ENCODE measurements at regions not wholly inside any gene's neighbourhood (a gene's known extent, or its start where the extent isn't known, plus 50 kb on each side); places are given as distances from the start of the nearest gene placed in this dataset.

DNA sequence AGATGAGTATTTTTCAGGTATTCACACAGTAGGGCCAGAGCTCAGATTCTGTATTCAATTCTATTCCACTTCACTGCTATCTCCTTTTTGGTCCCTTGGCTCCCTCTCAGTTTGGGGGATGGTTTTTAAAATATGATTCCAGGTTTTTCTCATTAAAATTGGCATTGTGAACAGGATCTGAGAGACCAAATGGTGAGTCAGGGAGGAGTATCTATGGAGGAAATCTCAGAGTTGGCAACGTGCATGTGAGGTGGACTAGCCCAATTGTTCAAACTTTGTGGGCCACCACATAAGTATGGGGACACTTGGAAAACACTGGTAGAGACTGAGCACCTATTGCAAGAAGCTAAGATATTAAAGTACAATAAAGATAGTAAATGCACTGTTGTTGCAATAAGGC lies 53.9 kb upstream of the TTC14 start:
- Histone ChIP-seq H3K36me3 (ENCODE audit: insufficient read depth) (no peaks in the 10 kb centered on the region), H4K20me1 (replicated peaks; ENCODE audit: insufficient read depth) (no peaks in the 10 kb centered on the region), H3K4me3 (no peak overlapping the region), H3K27me3 (ENCODE audit: insufficient read depth) (no peaks in the 10 kb centered on the region), H3K9me2 (ENCODE audit: insufficient read depth) (no peaks in the 10 kb centered on the region), H3K4me1 (ENCODE audit: insufficient read depth) (no peaks in the 10 kb centered on the region), H3K4me2 (no peak overlapping the region), H2AFZ (no peak overlapping the region), H3K27ac (ENCODE audit: low read depth) (no peak overlapping the region), H3K79me2 (replicated peaks; ENCODE audit: insufficient read depth) (no peaks in the 10 kb centered on the region), H3F3A (replicated peaks; ENCODE audit: low read depth) (no peaks in the 10 kb centered on the region)
- Mint-ChIP-seq H3K9me3 (no peaks in the 10 kb centered on the region), H3K4me3 (no peak overlapping the region), H3K4me1 (no peaks in the 10 kb centered on the region), H3K27me3 (ENCODE audit: insufficient read depth, low read depth, poor library complexity) (no peaks in the 10 kb centered on the region), H3K36me3 (ENCODE audit: low read depth) (no peaks in the 10 kb centered on the region), H3K27ac (no peak overlapping the region)
- no peak for DNase-seq (ENCODE audit: low spot score)
- ATAC-seq = no peak
- no peak for TF ChIP-seq ETS1 (IDR thresholded peaks at IDR 0.05)
- TF ChIP-seq CREB1 (CRISPR knock-in tag; IDR thresholded peaks at IDR 0.05; ENCODE audit: low read depth) = no peak
- no peak for TF ChIP-seq JUNB (IDR thresholded peaks at IDR 0.05; ENCODE audit: unreplicated experiment)
- TF ChIP-seq, protein P1, sequence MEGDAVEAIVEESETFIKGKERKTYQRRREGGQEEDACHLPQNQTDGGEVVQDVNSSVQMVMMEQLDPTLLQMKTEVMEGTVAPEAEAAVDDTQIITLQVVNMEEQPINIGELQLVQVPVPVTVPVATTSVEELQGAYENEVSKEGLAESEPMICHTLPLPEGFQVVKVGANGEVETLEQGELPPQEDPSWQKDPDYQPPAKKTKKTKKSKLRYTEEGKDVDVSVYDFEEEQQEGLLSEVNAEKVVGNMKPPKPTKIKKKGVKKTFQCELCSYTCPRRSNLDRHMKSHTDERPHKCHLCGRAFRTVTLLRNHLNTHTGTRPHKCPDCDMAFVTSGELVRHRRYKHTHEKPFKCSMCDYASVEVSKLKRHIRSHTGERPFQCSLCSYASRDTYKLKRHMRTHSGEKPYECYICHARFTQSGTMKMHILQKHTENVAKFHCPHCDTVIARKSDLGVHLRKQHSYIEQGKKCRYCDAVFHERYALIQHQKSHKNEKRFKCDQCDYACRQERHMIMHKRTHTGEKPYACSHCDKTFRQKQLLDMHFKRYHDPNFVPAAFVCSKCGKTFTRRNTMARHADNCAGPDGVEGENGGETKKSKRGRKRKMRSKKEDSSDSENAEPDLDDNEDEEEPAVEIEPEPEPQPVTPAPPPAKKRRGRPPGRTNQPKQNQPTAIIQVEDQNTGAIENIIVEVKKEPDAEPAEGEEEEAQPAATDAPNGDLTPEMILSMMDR (conservative IDR thresholded peaks at IDR 0.05; ENCODE audit: low read depth in 2 of 2) = no peak
- TF ChIP-seq, protein P2, sequence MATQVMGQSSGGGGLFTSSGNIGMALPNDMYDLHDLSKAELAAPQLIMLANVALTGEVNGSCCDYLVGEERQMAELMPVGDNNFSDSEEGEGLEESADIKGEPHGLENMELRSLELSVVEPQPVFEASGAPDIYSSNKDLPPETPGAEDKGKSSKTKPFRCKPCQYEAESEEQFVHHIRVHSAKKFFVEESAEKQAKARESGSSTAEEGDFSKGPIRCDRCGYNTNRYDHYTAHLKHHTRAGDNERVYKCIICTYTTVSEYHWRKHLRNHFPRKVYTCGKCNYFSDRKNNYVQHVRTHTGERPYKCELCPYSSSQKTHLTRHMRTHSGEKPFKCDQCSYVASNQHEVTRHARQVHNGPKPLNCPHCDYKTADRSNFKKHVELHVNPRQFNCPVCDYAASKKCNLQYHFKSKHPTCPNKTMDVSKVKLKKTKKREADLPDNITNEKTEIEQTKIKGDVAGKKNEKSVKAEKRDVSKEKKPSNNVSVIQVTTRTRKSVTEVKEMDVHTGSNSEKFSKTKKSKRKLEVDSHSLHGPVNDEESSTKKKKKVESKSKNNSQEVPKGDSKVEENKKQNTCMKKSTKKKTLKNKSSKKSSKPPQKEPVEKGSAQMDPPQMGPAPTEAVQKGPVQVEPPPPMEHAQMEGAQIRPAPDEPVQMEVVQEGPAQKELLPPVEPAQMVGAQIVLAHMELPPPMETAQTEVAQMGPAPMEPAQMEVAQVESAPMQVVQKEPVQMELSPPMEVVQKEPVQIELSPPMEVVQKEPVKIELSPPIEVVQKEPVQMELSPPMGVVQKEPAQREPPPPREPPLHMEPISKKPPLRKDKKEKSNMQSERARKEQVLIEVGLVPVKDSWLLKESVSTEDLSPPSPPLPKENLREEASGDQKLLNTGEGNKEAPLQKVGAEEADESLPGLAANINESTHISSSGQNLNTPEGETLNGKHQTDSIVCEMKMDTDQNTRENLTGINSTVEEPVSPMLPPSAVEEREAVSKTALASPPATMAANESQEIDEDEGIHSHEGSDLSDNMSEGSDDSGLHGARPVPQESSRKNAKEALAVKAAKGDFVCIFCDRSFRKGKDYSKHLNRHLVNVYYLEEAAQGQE (IDR thresholded peaks at IDR 0.05; ENCODE audit: unreplicated experiment) = no peak
- no peak for TF ChIP-seq EZH2 (IDR thresholded peaks at IDR 0.05; ENCODE audit: low read depth, unreplicated experiment)
- TF ChIP-seq STAT1 (IDR thresholded peaks at IDR 0.05; ENCODE audit: unreplicated experiment) = no peak
- TF ChIP-seq NANOG (IDR thresholded peaks at IDR 0.05; ENCODE audit: borderline replicate concordance) = no peak
- TF ChIP-seq, protein P3, sequence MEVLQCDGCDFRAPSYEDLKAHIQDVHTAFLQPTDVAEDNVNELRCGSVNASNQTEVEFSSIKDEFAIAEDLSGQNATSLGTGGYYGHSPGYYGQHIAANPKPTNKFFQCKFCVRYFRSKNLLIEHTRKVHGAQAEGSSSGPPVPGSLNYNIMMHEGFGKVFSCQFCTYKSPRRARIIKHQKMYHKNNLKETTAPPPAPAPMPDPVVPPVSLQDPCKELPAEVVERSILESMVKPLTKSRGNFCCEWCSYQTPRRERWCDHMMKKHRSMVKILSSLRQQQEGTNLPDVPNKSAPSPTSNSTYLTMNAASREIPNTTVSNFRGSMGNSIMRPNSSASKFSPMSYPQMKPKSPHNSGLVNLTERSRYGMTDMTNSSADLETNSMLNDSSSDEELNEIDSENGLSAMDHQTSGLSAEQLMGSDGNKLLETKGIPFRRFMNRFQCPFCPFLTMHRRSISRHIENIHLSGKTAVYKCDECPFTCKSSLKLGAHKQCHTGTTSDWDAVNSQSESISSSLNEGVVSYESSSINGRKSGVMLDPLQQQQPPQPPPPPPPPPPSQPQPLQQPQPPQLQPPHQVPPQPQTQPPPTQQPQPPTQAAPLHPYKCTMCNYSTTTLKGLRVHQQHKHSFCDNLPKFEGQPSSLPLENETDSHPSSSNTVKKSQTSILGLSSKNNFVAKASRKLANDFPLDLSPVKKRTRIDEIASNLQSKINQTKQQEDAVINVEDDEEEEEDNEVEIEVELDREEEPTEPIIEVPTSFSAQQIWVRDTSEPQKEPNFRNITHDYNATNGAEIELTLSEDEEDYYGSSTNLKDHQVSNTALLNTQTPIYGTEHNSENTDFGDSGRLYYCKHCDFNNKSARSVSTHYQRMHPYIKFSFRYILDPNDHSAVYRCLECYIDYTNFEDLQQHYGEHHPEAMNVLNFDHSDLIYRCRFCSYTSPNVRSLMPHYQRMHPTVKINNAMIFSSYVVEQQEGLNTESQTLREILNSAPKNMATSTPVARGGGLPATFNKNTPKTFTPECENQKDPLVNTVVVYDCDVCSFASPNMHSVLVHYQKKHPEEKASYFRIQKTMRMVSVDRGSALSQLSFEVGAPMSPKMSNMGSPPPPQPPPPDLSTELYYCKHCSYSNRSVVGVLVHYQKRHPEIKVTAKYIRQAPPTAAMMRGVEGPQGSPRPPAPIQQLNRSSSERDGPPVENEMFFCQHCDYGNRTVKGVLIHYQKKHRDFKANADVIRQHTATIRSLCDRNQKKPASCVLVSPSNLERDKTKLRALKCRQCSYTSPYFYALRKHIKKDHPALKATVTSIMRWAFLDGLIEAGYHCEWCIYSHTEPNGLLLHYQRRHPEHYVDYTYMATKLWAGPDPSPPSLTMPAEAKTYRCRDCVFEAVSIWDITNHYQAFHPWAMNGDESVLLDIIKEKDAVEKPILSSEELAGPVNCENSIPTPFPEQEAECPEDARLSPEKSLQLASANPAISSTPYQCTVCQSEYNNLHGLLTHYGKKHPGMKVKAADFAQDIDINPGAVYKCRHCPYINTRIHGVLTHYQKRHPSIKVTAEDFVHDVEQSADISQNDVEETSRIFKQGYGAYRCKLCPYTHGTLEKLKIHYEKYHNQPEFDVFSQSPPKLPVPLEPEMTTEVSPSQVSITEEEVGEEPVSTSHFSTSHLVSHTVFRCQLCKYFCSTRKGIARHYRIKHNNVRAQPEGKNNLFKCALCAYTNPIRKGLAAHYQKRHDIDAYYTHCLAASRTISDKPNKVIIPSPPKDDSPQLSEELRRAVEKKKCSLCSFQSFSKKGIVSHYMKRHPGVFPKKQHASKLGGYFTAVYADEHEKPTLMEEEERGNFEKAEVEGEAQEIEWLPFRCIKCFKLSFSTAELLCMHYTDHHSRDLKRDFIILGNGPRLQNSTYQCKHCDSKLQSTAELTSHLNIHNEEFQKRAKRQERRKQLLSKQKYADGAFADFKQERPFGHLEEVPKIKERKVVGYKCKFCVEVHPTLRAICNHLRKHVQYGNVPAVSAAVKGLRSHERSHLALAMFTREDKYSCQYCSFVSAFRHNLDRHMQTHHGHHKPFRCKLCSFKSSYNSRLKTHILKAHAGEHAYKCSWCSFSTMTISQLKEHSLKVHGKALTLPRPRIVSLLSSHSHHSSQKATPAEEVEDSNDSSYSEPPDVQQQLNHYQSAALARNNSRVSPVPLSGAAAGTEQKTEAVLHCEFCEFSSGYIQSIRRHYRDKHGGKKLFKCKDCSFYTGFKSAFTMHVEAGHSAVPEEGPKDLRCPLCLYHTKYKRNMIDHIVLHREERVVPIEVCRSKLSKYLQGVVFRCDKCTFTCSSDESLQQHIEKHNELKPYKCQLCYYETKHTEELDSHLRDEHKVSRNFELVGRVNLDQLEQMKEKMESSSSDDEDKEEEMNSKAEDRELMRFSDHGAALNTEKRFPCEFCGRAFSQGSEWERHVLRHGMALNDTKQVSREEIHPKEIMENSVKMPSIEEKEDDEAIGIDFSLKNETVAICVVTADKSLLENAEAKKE (CRISPR knock-in tag; IDR thresholded peaks at IDR 0.05) = no peak
- TF ChIP-seq ZNF114 (CRISPR knock-in tag; IDR thresholded peaks at IDR 0.05) = no peak
- TF ChIP-seq POLR2AphosphoS5 (IDR thresholded peaks at IDR 0.05; ENCODE audit: low read depth) = no peak

All from GM23338 (cell line).